ENCODE measurements at regions not wholly inside any gene's neighbourhood (a gene's known extent, or its start where the extent isn't known, plus 50 kb on each side); places are given as distances from the start of the nearest gene placed in this dataset.

DNA sequence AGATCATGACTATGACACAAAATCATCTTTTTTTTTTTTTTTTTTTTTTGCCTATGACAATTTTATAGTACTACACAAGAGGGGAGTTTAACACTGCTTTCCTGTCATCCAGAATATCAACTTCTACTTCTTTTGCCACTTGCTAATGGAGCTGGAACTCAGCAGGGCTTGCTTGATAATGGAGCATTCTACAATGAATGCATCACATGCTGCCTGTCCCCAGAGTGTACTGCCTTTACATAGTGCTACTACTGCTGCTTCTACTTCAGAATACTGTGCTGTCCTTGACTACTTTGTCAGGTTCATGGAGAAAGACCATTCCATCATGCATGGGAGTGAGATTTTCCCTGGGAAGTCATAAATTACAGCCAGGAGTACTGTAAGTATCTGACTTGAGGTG, 338.6 kb upstream of the SEMA3A start:
- DNase-seq: no peak

DNA sequence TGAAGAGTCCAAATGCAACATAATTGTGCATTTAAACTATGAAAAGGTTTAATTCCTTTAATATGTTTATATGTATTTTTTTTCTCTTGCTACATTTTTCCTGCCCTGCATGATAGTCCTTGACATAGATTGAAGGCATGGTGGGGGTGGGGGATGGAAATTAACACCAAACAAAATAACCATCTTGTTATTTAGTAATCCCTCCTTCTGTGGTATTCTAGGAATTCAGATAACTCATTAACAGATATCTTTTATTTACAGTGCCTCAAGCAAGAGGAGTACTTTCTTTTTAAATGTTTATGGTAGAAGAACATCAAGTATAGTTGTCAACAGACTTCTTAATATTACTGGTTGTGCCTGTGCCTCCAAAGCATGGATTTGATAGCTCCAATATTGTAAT, 337.6 kb upstream of the SEMA3A start:
- no peak for DNase-seq

DNA sequence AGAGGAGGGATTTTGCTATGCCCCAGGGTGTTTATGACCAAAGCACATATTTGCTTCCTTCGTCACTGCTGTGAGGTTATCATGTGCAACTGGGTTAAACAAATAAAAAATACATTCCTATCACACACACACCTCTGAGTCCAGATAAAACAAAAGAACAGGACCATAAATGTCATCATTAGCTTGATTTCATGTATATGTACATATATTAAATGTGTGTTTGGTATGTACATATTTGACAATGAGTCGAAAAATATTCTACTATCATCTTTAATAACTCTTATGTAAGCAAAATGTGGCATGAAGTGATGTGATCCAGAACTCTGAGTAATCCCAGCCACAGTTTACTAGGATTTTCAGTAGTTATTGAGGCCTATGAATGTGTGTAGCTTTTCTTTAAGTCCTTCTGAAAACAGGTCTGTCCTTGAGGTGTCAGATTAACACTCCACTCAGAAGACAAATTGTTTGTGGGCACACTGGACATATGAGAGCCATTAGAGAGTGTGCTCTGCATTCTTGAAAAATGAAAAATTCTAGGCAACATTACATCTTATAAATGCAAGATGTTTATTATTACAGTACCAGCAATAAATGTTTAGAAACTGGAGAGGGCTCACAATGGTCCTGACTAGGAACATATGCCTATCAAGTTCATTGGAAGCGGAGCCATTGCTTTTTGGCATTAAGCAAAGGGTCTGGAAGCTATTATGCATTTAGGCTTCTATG, 335.1 kb upstream of the SEMA3A start:
- DNase-seq: peak; percentile 37

DNA sequence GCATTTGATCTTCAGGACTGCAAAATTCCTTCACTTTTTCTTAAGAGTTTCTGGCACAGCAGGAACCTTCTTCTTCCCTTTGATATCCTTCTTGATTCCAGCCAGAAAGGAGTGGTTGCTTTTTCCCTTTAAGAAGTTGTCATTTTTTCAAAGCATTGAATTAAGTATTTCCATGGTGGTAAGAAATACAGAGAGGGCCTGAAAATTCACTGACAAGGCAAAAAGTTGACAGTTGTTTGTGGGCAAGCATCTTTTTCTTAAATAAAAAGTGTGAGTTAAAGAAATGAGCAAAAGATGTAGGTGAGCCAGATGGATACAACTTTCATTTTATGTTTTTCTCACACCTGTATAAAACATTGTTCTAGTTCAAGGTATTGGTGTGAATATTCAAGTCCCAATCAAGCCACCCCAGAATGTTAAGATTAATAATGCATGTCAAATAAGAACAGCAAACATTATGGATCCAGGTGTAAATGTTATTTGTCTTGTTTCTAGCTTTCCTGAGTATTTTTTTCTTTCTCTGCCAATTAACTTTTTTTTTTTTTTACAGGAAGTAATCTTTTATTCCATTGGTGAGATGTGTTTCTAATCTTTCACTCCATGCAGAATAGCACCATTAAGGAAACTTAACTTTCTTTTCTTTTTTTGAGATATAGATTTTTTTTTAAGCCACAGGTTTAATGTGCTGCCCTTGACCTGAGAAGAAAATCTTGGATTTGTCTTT, 334.3 kb upstream of the SEMA3A start:
- no peak for DNase-seq

DNA sequence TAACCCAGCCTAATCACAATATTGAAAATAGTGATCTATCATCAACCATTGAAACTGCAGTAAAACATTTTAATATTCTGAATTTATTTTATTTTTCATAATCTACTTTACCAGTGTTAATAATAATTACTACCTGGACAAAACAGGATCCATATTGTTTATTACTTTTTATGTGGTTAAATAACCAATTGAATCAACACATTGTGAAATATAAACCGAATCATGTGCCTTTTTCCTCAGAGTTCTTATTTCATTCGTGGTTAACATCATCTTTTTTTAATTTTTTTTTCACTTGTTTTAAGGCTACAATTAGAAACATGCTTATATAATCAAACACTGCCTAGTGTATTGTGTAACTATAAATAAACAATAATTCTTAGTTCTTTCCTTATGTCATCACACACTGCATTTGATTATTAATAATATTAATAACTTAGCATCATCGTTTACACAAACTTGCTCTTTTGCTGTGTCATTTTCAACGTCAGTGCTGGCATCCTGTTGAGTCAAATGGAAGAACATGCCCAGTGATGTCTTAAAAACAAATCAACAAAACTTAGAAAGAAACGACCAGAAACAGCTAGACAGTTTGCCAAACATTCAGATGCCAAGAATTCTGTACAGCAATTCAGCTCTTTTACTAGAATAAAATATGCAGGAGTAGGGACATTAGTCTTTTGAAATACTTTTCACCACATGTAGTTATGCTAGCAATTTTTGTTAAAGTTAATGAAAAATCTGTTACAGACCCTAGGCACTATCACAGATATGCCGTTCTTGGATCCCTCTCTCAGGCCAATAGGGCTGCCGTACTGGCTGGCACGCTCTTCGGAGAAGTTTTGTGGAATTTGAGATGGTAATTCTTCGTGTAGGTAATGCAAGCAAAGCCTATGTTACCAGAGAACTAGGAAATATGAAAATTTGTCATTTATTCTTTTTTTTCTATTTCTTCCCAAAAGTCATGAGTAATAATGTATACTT, 330.4 kb upstream of the SEMA3A start:
- no peak for DNase-seq

DNA sequence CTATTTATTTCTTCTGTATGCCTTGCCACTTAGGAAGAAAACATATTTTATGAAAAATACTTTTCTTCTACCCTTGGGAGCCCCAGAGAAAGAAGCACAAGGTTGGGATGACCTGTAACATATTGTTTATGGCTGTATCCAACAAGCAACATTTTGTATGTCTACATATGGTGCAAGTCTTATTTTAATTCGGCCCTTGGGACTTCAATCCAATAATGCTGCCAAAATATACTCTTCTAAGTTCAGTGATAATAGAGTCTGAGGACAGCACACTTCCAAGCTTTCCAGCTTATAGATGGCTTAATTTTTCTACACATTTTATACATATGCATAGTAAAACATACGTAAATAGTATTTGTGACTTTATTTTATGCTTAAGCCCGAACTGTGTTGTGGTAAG, 318.5 kb upstream of the SEMA3A start:
- no peak for DNase-seq

DNA sequence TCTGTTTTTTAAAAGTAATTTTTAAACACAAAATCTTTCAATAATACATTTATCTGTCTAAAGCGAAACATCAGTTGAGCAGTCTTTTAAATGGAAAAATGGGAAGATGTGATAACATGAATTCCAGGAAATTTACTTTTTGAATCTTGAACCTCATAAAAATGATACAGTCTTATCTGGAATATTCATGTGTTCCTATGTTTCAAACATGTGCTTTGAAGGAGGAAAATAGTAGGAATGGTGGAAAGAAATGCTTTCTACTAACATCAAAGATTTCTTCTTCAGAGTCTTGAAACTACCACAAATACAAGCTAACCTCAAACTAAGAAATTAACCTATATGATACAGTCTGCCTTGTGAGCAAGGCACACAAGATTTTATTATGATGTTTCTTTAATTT, 317.5 kb upstream of the SEMA3A start:
- DNase-seq: no peak

DNA sequence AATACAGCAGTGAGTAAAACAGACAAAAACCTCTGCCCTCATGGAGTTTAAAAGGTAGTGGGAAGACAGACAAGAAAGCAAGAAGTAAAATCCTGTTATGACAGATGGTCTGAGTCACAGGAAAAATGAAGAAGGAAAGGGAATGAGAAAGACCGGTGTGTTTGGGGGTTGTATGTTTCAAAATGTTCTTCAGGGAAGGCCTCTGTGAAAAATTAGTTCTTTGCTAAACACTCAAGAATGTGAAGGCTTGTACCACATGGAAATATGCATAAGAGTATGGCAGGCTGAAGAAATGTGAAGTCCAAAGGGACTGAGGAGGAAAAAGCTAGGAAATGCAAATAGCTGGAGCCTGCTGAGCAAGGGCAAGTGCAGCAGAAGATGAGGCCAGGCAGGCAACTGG, 315.9 kb upstream of the SEMA3A start:
- DNase-seq: no peak

DNA sequence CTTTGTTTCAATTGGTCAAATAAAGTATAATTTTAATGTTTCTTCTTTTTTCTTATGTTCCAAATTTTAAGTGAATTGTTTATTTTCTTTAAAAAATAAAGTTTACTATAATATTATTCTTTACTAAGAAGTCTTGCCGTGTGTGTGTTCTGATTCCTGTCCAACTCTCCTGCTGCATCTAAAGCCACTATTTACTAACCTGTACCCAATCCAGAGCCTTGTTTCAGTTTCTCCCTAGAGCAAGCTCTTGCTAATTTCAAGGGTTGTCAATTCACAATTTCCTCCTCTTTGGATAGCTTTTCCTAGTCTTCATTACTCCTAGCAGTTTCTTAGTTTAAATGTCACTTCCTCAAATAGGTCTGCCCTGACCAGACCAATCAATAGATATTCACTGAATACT, 314.9 kb upstream of the SEMA3A start:
- DNase-seq: no peak

DNA sequence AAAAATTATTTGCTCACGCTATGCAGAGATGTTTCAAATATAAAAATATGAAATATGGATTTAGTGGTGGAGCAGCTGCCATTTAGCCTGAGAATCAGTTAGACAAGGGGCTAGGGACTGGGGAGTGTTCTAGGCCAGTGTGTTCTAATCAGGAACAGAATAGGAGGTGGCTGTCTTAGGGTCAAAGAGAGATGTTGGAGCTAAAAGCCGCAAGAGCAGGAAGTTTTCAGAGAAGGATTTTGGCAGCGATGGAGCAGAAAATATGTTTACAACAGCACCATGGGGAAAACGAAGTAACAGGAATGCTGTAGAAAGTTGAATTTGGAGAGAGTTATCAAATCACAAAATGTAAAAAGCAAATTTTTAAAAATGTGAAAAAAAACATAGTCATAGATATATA, 314.0 kb upstream of the SEMA3A start:
- no peak for DNase-seq

DNA sequence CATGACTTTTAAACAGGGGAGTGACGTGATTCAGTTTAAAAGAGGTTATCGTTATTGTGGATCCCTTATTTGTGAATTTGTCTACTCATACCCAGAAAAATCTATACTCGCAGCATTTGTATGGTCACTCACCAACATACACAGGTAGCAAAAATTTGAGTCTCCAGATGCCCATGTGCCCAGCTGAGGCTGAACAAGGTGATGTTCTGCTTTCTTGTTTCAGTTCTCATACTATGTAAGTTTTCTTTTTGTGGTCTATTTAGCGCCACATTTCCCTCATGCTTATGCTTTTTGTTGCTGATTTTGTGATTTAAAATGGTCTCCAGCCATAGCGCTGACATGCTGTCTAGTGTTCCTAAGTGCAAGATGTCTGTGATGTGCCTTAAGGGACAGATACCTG, 312.9 kb upstream of the SEMA3A start:
- DNase-seq: no peak

DNA sequence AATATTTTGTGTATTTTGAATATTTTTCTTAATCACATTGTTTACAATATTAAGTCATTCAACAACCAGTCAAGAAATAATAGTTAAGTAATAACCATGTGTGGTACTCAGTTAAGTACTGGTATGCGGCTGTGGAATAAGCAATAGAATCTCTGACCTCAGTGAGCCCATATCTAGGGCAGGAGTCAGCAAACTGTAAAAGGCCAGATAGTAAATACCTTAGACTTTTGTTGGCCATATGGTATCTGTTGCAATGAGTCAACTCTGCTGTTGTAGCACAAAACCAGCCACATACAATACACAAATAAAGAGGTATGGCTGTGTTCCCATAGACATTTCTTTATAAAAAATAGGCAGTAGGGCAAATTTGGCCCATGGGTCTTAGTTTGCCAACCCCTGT, 311.6 kb upstream of the SEMA3A start:
- DNase-seq: no peak

DNA sequence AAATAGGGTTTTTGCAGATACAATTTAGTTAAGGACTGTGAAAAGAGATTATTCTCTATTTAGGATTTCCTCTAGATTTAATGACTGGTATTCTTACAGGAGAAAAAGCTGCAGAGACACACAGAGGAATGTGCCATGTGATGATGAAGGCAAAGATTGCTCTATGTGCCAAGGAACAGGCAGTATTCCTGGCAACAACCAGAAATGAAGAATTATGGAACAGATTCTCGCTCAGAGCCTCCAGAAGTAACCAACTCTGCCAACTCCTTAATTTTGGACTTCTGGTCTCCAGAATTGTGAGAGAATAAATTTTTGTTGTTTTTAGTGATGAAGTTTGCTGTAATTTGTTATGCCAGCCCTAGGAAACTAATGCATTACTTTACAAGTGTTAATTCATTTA, 307.6 kb upstream of the SEMA3A start:
- DNase-seq: no peak

DNA sequence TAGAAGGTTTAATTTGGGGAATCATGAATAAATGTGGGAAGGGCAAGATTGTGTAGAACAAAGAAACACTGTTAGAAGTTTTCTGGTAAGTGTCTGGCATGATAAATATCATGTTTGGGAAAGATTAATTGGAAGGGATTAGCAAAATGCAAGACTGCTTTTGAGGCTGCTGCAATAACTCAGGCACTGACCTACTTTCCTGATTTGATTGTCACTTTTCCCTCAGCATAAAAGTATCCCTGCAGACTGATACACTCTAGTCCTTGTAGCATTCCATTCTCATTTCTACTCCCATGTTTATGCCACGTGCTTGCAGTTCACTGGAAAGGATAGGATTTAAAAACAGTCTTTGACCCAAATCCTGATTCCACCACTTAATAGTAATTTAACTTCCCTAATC, 303.3 kb upstream of the SEMA3A start:
- DNase-seq: no peak

DNA sequence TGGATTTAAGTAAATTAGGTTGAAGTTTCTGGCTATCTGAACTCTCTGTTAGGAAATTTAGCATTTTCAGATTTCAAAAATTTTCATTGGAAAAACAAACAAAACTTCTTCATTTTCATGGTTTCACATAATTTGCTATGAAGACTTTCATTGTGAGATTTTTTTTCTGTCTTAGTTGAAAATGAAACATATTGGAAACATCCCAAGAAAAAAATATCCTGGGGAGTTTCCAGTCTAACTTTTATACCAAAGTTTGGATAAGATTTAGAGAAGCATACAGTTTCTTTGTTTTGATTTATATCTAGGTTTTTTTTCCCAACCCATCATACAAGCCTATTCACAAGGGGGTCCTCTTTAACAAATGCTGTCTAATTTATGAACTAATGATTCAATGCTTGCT, 300.5 kb upstream of the SEMA3A start:
- no peak for DNase-seq

DNA sequence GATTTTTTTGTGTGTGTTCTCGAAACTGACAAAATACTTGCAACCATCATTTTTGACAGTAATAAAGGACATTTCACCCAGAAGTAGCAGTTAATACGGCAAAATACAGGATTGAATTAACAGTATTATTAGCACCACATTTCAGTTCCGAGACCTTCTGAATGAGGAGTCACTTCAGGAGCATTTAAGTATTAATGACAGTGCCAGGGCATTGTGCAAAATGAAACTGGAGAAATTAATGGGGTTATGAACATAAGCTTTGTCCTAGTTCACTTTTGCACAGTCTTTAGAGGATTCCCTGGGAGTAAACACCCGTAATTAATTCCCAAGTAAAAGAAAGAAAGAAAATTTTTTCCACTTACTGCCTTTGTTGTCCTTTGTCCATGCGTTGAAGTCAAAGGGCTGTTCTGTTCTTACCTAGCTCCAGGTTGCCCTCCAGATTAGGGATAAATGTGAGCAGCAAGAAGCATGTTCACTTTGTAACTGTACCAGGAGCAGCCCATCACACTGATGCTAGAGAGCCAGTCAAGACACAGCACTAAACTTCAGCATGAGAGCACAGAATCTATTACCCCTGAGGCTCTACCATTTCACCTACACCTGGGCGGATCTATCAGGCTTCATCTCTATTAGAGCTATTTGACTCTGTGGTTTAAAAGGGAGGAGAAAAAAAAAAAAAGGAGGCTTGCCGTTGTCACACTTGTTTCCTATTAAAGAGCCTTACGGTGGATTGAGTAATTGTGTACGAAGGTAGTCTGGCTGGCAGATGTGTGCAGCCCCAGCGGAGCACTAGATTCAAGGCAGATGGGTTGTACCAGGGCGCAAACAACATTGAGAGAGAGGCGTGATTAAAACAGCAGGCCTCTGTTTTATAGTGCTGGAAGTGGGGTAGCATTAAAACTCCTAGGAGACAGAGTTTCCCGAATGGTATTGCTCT, 297.8 kb upstream of the SEMA3A start:
- no peak for DNase-seq

DNA sequence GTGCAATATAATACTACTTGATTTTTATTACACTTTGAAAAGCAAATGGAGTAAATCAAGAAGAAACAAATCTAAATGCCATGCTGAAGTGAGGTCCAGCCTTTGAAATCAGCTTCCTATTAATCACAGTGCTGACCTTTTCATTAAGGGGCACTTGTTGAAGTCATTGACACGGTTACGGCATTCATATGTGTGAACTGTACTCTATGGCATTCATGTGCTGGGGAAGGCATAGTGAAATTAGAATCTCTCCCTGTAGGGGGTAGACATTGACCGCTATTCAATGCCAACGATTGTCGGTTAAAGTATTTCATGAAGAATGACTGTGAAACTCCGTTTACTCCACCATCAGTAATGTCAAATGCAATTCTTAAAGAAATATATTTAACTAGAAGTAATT, 296.1 kb upstream of the SEMA3A start:
- DNase-seq: no peak

DNA sequence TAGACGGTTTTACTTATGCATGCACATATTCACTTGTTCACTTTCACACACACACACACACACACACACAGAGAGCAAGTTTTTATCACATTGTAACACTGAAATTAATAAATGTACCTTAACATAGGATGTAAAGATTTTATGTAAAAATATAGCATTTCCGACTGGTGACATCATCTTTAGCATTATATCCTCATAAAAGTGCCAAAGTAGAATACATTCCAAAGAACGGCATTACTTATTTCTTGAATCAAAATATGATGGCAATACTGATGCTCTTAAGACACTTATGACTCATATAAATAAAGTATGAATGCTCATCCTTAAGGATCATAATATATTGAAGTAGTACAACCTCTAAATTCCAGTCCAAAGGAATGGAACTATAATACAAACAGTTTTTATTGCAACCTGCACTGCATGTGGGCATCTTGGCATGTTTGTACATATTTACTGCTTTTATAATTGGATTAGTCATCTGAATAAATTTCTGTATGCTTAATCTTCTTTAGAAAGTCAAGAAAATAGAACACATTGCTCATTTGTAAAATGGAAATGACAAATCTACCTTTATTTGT, 290.0 kb upstream of the SEMA3A start:
- DNase-seq: no peak

DNA sequence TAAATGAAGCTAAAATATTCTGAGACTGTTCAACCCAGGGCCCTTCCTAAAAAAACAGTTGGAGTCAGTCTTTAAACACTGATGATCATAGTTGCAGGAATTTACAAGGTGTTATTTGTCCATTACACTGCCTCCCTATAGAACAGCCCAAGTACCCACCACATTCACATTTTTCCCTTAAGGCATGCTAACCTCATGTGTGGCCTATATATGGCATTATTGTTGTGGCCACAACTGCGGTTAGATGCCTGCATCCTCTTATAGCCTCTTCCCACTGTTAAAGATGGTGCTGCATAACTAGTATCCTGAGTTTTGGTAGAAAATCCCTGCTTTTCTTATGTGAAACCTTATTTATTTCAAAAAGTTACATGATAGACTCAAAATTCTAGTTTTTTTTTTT, 287.9 kb upstream of the SEMA3A start:
- no peak for DNase-seq

DNA sequence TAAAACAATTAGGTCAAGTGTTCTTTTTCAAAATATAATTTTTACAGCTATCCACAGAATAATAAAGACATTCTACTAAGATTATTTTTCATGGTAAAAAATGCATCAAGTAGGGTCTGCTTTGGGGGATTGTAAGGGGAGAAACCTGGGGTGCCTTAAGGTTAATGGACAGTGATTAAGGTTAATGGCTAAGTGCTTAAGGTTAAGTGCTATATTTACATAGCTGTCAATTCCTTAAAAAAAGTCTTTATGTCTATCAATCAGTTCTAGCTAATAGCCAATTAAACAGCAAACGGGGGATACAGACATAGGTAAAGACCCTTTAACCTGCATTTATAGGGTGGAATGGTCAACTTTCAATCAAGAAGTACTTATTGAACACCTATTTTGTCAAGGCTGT, 284.5 kb upstream of the SEMA3A start:
- no peak for DNase-seq

DNA sequence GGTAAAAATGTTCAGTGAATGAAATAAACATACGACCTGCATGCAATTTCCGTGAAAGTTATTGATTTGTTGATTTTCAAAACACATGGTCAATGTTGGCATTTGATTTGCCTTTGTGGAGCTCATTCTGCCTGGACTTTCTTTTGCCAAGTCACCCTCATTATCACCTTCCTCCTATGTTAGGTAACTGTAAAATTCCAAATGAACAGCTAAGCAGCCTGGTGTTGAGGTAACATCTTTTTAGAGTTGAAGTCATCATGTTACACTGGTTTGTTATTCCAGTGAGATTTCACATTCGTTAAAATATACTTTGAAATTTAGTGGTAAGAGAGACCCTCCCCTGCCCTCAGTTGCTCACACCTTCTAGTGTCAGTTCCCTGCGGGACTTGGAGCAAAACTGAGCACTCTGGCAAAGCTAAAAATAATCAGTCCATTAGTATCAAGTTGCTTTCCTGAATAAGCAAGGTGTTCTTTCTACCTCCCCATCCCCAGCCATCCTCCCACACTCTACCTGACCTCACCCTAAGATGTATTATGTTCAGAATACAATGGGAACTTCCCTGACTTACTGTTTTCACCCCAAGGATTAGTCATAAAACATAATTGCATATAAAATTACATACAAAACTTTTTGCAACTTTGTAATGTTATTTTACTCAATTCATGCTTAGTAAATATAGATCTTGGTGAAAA, 283.3 kb upstream of the SEMA3A start:
- no peak for DNase-seq

DNA sequence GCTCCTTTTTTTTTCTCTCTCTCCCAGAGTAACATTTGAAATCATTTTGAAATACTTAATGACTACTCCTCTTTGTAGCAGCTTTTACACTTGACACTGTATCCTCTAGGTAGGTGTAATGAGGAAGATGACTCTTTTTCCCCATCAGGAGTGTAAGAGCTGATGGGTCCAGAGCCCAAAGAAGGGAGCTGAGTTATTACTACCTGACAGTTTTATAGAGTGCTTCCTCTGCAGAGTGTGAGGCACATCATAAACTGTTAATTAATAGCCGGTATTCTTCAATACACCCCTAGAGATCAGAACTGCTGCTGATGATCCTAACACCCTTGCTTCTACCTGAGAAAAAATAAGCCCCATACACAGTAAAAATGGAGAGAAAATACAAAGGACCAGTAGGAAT, 279.8 kb upstream of the SEMA3A start:
- DNase-seq: no peak

Data from NCI-H187 treated with DMSO at 0.1 percent for 48 hours (cell line).